ES-I3 (cell line): ENCODE measurements at regions not wholly inside any gene's neighbourhood (a gene's known extent, or its start where the extent isn't known, plus 50 kb on each side); places are given as distances from the start of the nearest gene placed in this dataset.
A peak's percentile ranks its signal among the peaks of the same experiment; 100 is the strongest.

ENCODE experiments used
- H3K36me3 ChIP-seq: 2 replicates; pipeline ENCODE4 v1.6.1; 2013; ENCODE audit warnings: mild to moderate bottlenecking, low read length, control low read depth, moderate library complexity; ENCODE audit not compliant: insufficient read depth
- H3K4me1 ChIP-seq: 2 replicates; pipeline ENCODE4 v1.6.1; 2013; ENCODE audit warnings: mild to moderate bottlenecking, control low read depth, low read length; ENCODE audit not compliant: insufficient read depth
- H3K9ac ChIP-seq: 2 replicates; pipeline ENCODE4 v1.6.1; 2013; ENCODE audit warnings: low read depth, mild to moderate bottlenecking, low read length, moderate library complexity
- H3K9me3 ChIP-seq: 2 replicates; pipeline ENCODE4 v1.6.1; 2013; ENCODE audit warnings: mild to moderate bottlenecking, low read length, moderate library complexity; ENCODE audit not compliant: control insufficient read depth, insufficient read depth

DNA sequence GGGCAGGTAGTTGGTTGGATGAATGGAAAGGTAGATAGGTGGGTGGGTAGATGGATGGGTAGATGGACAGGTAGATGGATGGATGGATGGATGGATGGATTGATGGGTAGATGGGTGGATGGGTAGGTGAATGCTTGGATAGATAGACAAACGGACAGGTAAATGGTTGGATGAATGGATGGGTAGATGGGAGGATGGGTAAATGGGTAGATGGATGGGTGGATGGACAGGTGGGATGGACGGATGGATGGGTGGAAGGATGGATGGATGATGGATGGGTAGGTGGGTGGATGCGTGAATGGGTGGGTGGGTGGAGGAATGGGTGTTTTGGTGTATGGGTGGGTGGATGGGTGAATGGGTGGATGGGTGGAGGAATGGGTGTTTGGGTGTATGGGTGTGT is 50.1 kb upstream of the ASAP2 start:
- H3K9me3 ChIP-seq = no peaks in the 10 kb centered on the region
- H3K4me1 ChIP-seq = peaks cover 3% of the 10 kb centered on the region; the same call in 1 of the 2 replicates
- H3K36me3 ChIP-seq = no peaks in the 10 kb centered on the region
- H3K9ac ChIP-seq = no peak overlapping the region

DNA sequence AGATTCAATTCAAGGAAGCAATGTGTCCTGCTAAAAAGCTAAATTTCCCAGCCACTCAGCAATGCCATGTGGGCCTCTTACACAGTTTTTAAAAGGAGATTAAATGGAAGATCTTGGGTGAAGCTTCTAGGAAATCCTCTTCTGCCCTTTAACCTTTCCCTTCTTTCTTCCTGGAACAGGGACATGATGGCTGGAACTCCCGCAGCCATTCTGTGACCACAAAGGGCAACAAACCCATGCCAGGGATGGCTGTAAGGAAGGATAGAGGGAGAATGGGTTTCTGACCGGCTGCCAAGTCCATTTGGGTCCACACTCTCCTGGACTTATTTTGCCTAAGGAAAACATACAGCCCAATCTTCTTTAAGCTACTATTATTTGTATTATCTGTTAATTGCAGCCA is 52.6 kb upstream of the ASAP2 start:
- H3K9ac ChIP-seq = no peak overlapping the region

DNA sequence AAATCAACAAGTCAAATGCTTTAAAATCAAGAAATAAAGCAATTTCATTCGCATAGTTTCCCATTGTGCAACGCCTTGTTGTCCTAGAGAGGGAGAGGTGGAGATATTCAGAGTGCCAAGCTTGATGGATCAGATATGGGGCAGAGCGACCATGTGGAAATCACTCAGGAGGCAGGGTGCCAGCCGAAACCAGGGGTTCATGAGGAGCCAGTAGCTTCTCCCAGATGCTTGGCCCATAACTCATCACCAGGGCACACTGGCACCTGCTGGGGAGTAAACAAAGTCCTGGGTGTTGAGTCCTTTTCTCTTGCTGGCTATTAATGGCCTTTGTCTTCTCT is 53.0 kb upstream of the ASAP2 start:
- H3K9me3 ChIP-seq = no peaks in the 10 kb centered on the region
- peaks cover 3% of the 10 kb centered on the region; the same call in 1 of the 2 replicates for H3K4me1 ChIP-seq
- no peak overlapping the region for H3K9ac ChIP-seq
- H3K36me3 ChIP-seq = no peaks in the 10 kb centered on the region

More for the DNA sequence above, 52.6 kb upstream of the ASAP2 start:
- H3K9me3 ChIP-seq = no peaks in the 10 kb centered on the region
- no peaks in the 10 kb centered on the region for H3K36me3 ChIP-seq
- peaks cover 3% of the 10 kb centered on the region; the same call in 1 of the 2 replicates for H3K4me1 ChIP-seq

DNA sequence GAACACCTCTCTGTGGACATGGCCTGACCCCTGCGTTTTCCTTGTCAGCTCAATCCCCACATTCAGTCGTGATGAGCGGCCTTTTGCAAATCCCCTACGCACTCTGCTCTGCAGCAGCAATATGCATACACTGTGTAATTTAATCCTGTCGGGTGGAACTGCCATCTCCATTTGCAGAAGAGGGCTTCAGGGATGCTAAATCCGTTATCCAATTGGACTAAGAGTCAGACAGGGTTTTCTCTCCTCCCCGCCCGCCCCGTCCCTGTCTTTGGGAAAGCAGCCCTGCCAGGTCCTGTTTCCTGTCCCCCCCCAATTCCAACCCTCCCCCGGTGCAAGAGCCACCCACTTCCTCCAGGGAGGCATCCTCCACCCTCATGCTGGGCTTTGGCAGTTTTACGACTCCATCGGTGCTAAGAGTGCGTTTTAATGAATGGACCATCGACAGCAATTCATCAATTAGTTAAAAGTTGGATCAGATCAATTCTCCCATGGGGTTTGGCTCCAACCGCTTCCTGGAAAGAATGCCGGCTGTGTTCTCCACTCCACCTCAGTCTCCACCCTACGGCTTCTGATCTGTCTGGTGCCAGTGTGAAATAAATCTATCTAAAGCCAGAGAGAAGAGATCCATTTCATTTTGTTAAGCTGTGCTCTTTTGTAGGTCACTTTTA is 53.5 kb upstream of the ASAP2 start:
- Histone ChIP-seq H3K4me1 (peaks cover 3% of the 10 kb centered on the region; the same call in 1 of the 2 replicates), H3K36me3 (no peaks in the 10 kb centered on the region), H3K9ac (no peak overlapping the region), H3K9me3 (no peaks in the 10 kb centered on the region)

DNA sequence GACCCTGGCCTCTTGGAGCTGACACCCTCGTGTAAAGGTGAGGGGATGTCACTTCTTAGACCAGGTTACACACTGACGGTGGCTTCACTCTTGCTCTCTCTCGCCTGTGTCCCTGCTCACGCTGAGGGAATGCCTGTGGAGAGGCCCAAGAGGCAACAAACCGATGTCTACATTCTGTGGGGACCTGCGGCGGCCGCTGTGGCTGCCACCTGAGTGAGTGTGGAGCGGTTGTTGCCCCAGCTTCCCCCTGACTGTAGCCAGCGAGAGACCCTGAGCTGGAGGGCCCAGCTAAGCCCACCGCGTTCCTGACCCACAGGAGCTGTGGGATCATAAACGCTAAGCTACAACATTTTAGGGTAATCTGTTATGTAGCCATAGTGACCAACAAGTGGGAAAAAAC is 55.7 kb upstream of the ASAP2 start:
- no peak overlapping the region for H3K9ac ChIP-seq
- peaks cover 3% of the 10 kb centered on the region; the same call in 1 of the 2 replicates for H3K4me1 ChIP-seq
- H3K9me3 ChIP-seq = no peaks in the 10 kb centered on the region
- H3K36me3 ChIP-seq = no peaks in the 10 kb centered on the region

DNA sequence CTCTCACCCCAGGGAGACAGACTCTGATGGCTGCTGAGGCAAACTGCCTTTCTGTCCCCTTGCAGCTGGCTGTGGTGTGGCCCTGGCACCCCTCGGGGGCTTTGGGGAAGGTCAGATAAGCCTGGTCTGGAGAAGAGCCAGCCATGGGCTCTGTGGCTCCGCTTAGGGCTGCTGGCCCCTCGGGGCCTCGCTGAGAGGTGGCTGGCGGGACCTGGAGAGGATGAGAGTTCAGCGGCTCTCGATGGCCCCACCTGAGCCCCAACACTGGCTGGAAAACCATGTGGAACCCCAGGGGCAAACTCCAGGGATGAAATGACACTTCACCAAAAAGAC is 56.1 kb upstream of the ASAP2 start:
- Histone ChIP-seq H3K9me3 (no peaks in the 10 kb centered on the region), H3K36me3 (no peaks in the 10 kb centered on the region), H3K4me1 (peaks cover 3% of the 10 kb centered on the region; the same call in 1 of the 2 replicates), H3K9ac (no peak overlapping the region)

DNA sequence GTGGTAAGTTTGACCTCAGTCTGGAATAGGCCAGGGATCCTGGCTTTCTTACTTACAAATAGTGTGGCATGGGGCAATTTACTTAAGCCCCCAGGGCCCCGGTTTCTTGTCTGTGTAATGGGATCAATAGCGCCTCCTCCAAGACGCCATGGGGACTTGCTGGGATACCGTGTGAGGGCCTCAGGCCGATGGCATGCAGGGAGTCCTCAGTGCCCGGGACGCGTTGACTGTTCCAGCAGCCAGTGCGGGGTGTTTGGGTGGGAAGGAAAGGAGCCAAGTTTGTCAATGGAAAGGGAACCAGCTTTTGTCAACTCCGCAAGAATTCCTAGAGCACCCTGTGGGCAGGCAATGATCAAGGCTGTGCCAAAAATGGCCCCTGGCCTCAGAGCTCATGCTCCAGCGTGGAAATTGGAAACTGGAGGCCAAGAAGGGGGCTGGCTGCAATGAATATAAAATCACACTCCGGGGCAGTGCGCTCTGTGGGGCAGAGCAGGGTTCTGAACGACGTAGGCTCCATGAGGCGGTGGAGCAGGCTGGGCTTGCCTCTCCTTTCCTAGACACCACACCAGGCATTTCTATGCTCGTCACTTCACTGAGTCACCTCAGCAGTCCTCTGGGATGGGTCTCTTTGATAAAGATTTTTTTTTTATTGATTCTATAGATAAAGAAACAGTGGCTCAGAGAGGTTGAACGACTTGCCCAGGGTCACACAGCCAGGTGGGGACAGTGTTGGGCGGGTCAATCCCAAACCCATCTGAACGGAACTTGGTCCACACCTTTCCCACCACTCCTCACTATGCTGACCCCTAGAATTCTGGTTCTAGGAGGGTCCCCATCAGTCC is 56.7 kb upstream of the ASAP2 start:
- Histone ChIP-seq H3K36me3 (no peaks in the 10 kb centered on the region), H3K4me1 (peaks cover 3% of the 10 kb centered on the region; the same call in 1 of the 2 replicates), H3K9me3 (no peaks in the 10 kb centered on the region), H3K9ac (no peak overlapping the region)

DNA sequence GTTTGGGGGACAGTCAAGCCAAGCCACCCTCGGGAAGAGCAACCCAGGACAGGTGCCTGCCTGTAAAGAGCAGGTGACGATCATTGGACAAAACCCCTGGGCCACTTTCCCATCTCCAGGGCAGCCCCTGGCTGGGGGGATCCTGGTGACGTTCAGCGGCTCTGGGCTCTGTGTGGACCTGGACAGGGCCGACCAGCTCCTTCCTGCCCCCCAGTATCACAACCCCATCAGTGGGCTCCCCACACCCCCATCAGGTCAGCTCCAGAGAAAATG is 57.3 kb upstream of the ASAP2 start:
- Histone ChIP-seq H3K4me1 (peaks cover 3% of the 10 kb centered on the region; the same call in 1 of the 2 replicates), H3K9me3 (no peaks in the 10 kb centered on the region), H3K36me3 (no peaks in the 10 kb centered on the region), H3K9ac (no peak overlapping the region)

DNA sequence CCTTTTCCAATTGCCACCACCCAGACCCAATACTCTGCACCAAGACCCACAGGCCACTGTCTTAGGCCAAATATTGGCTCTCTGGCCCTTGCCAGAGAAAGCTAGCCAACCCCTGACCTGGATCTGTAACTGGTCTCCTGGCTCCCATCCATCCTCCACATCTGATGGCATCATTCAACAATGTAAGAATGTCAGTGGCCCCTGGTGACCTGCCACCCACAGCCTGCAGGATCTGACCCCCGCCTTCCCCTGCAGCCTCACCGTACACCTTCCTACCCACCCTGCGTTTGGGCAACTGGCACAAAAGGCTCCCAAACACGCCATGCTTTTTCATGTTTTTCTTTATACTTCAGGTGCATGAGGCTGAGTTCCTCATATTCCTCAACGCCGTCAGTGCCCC is 60.0 kb upstream of the ASAP2 start:
- H3K36me3 ChIP-seq = no peaks in the 10 kb centered on the region
- peaks cover 3% of the 10 kb centered on the region; the same call in 1 of the 2 replicates for H3K4me1 ChIP-seq
- no peaks in the 10 kb centered on the region for H3K9me3 ChIP-seq
- H3K9ac ChIP-seq = no peak overlapping the region

DNA sequence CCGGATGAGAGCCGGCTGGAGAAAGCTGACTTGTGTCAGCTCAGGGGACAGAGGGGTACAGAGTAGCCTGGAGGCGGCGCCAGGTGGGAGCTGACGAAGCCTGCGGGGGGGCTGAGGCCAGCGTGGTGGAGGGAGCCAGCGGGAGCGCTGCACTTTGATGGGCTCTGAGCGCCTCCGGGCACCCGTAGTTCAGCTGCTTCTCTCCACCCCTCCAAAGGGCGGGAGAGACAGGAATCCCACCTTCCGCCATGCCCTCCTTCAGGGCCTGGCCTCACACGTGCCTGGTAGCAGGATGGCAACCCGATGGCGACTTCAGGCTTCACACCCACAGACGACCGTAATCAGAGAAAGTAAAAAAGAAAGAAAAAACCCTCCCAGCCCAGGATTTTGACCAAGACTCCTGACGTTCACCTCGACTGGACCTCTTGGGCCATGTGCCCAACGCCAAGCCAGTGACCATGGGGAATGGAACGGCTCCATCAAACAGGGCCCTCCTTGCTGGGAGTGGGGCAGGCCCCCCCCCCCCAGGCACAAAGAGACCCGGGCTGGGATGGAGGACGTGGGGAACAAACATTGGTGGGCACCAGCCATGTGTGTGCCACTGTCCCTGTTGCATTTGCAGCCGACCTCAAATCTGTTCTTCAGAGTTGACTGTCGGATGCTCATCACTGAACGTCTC is 60.7 kb upstream of the ASAP2 start:
- H3K9ac ChIP-seq = no peak overlapping the region
- no peaks in the 10 kb centered on the region for H3K36me3 ChIP-seq
- peaks cover 3% of the 10 kb centered on the region; the same call in 1 of the 2 replicates for H3K4me1 ChIP-seq
- H3K9me3 ChIP-seq = no peaks in the 10 kb centered on the region

DNA sequence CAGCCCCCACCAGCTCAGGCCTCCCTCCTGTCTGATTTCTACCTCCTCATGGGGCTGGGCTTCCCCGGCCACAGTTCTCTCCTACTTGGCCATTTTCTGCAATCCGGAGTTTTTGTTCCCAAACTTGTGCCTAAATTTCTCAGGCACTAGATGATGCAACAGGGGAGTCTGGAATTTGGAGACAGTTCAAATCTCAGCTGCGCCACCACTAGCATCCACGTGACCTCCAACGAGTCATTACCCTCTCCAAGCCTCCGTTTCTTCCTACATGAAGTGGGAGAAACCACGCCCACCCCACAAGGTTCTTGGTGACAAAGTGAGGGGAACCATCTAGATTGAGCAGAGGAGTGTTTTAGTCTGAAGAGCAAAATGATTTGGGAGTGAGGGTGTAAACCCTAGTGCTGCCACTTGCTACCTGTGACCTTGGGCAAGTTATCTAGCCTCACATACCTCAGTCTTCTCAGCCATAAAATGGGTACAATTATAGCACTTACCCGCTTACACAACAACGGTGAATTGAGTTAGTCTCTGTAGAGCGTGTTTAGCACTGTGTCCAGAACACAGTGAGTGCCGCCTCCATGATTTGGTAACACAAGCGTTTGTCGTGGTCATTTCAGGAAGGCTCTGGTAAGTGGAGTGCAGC is 61.4 kb upstream of the ASAP2 start:
- Histone ChIP-seq H3K4me1 (peaks cover 3% of the 10 kb centered on the region; the same call in 1 of the 2 replicates), H3K36me3 (no peaks in the 10 kb centered on the region), H3K9me3 (no peaks in the 10 kb centered on the region), H3K9ac (no peak overlapping the region)

DNA sequence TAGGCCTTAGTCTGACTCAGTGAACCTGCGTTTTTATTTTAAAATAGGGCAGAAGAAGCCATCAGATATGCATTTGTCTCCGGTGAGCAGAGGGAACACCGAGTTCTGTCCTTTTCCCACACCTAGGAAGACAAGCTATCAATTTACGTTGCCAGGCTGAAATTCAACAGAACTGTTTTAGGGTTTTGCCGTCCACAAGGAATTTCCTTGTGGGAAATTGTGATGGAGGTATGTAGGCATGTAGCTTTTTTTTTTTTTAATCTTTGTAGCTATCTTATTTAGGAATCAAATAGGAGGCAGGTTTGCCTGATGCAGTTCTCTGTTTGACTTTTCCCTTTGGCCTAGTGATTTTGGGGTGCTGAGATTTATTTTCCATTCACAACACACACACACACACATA is 62.0 kb upstream of the ASAP2 start:
- Histone ChIP-seq H3K4me1 (peaks cover 5% of the 10 kb centered on the region; the same call in 1 of the 2 replicates), H3K36me3 (no peaks in the 10 kb centered on the region), H3K9ac (no peak overlapping the region), H3K9me3 (no peaks in the 10 kb centered on the region)

DNA sequence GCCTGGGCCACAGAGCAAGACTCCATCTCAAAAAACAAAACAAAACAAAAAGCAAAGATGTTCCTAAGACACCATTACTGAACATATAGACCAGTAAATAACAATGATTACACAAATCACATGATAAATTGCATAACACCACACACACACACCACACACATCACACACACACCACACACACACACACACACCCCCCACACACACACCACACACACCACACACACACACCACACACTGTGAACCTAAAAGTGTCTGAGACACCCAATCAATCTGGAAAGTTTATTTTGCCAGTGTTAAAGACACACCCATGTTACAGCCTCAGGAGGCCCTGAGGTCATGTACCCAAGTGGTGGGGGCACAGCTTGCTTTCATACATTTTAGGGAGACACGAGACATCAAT is 62.6 kb upstream of the ASAP2 start:
- no peaks in the 10 kb centered on the region for H3K9me3 ChIP-seq
- H3K9ac ChIP-seq = no peak overlapping the region
- no peaks in the 10 kb centered on the region for H3K36me3 ChIP-seq
- H3K4me1 ChIP-seq = peaks cover 7% of the 10 kb centered on the region; the same call in 1 of the 2 replicates

DNA sequence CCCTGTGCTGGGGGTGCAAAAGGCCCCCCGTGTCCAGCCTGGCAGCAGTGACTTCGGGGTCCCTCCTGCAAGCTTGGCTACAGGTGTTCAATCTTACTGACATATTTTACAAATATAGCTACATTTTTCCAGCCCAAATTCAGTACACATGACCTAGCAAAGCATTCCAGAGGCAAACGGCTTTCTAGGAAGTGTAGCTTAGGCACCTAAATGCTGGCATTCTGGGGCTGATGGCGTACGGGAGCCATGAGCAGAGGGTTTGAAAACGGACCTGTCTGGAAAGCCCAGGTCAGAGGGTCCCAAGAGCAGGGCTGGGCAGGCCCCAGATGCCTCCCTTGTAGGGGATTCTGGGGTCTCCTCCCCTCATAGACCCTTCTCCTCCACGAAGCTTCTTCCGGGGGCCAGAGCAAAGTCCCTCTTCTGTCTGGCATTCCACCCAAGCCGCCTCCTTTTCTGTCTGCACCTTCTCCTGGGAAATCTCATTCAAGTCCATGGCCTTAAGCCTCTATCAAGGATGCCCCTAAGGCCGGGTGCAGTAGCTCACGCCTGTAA is 63.3 kb upstream of the ASAP2 start:
- Histone ChIP-seq H3K4me1 (peaks cover 11% of the 10 kb centered on the region; the same call in 1 of the 2 replicates), H3K9ac (peak overlapping the region; percentile 46), H3K9me3 (no peaks in the 10 kb centered on the region), H3K36me3 (no peaks in the 10 kb centered on the region)
